A673 (cell line): ENCODE measurements at regions not wholly inside any gene's neighbourhood (a gene's known extent, or its start where the extent isn't known, plus 50 kb on each side); places are given as distances from the start of the nearest gene placed in this dataset.

Source experiments
- CTCF ChIP-seq: fragments of 300-800, 200-600 bp; sonication (generic); conservative IDR thresholded peaks from 2 replicates; pipeline ENCODE4 v1.5.1; 2017; ENCODE audit warnings: low read depth, mild to moderate bottlenecking, antibody characterized with exemption, low read length, moderate library complexity, mixed read lengths
- EZH2 ChIP-seq: fragments of 200-600 bp; sonication (generic); IDR thresholded peaks from 2 replicates; pipeline ENCODE4 v1.6.1; 2017; ENCODE audit warnings: borderline replicate concordance, low read depth, mild to moderate bottlenecking, mixed read lengths, antibody characterized with exemption, low read length; ENCODE audit not compliant: poor library complexity, severe bottlenecking

DNA sequence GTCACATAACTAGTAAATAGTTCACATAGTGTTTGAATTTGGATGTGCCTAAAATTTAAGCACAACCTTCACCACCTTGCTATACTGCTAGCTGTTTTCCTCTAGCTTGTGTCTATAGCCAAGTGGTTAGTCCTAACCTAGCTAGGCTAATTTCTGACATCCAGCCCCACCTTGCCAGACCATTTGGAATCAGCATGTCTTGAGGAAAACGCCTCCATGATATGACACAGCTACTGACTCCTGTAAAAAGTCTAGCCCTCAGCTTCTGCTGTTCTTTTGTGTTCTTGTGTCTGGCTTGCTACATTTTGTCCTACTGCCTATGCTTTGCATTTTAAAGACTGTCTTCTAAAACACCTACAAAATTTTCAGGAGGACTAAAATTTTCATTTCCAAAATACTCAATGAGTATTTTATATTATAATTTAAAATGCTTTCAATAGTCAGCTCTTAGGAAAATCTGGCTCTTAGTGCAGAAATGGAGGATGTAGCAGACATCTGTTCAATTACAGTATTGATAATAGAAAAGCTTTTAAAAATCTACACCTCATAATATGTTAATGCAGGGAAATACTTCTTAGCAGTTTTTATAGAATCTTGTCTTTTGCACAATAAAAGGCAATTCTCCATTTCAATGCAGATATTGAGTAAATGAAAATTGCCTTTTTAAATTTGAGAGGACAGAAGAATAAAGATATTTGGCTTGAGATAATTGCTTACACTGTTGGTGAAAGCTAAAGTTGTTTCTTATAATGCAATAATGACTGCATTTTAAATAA, 160.8 kb upstream of the APP start:
- TF ChIP-seq CTCF (no peak), EZH2 (no peak)
